ENCODE measurements at regions not wholly inside any gene's neighbourhood (a gene's known extent, or its start where the extent isn't known, plus 50 kb on each side); places are given as distances from the start of the nearest gene placed in this dataset.

DNA sequence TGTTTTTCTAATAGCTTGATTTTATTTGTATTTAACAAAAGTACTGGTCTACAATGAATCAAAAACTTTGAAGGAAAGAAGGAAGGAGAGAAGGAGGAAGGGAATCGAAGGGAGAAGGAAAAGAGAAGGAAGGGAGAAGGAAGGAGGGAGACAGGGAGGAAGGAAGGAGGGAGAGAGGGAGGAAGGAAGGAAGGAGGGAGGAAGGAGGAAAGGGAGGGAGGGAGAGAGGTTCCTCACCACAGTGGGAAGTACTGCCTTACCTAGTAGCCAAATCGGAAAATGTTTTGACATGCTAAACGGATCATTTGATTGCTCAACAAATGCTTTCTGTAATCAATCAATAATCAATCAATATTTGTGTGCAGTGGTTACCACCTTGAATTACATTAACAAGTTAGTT lies 225.8 kb upstream of the CELF2 start:
- Histone ChIP-seq H2AK9ac (replicated peaks; ENCODE audit: low read depth, low read length, poor library complexity) (no peak overlapping the region), H2BK120ac (ENCODE audit: low read depth, low read length) (peak overlapping the region; percentile 97), H2BK20ac (ENCODE audit: low read depth, low read length) (peak overlapping the region; percentile 93), H3K79me1 (ENCODE audit: low read depth in 1 of 2, low read length in 2 of 2) (no peaks in the 10 kb centered on the region), H3K9me1 (ENCODE audit: insufficient read depth, low read length) (no peaks in the 10 kb centered on the region; the same call in 1 of the 2 replicates), H2AK5ac (ENCODE audit: low read depth, low read length) (peak overlapping the region; percentile 99), H3K4me3 (ENCODE audit: insufficient read depth, low read depth, low read length) (no peak overlapping the region), H3K4ac (ENCODE audit: low read depth, low read length) (peak overlapping the region; percentile 95), H4K20me1 (ENCODE audit: insufficient read depth, low read length) (no peaks in the 10 kb centered on the region), H3K23ac (ENCODE audit: low read depth, low read length) (peak overlapping the region; percentile 82; the same call in 1 of the 2 replicates), H4K8ac (ENCODE audit: low read depth in 2 of 2, low read length in 2 of 2) (peak overlapping the region; percentile 56 to 88), H4K5ac (ENCODE audit: low read depth, low read length) (peak overlapping the region; percentile 94), H3K36me3 (ENCODE audit: control insufficient read depth, insufficient read depth, low read length) (no peaks in the 10 kb centered on the region), H3K27ac (ENCODE audit: insufficient read depth, low read length) (no peak overlapping the region), H3K14ac (replicated peaks; ENCODE audit: low read depth, low read length) (peak overlapping the region; percentile 84), H2BK5ac (ENCODE audit: low read depth, low read length, poor library complexity, severe bottlenecking) (peak overlapping the region; percentile 68), H3K9ac (ENCODE audit: low read depth, low read length) (no peak overlapping the region), H3K18ac (ENCODE audit: low read depth, low read length) (peak overlapping the region; percentile 94), H3K9me3 (ENCODE audit: control insufficient read depth, insufficient read depth, low read length) (no peaks in the 10 kb centered on the region), H3K4me1 (ENCODE audit: control insufficient read depth, insufficient read depth, low read length) (peaks cover 13% of the 10 kb centered on the region), H3K56ac (ENCODE audit: extremely low read depth, insufficient read depth, low read length) (no peak overlapping the region; the same call in 1 of the 2 replicates), H4K91ac (ENCODE audit: insufficient read depth, low read depth, low read length) (peak overlapping the region; percentile 88), H2BK15ac (ENCODE audit: low read depth, low read length) (peak overlapping the region; percentile 81), H3K27me3 (ENCODE audit: control insufficient read depth, insufficient read depth, low read length) (no peaks in the 10 kb centered on the region), H3K4me2 (ENCODE audit: low read depth, low read length) (no peak overlapping the region), H2AFZ (replicated peaks; ENCODE audit: low read length, poor library complexity) (no peak overlapping the region)
- DNase-seq (no peak), ATAC-seq (ENCODE audit: low read depth) (no peak)
- BruUV-seq (replicated peaks) = no TSS peak
- WGBS, 2 experiments (ENCODE audit: extremely low coverage in 2 of 2, insufficient read length in 1 of 2) = 100% methylated on average over 1 of the region's 3 CpGs; no CpG with 5 or more reads in 1 of the 2 experiments
- in situ Hi-C loops (cut with MboI; ENCODE audit: low sequenced_read_pairs) (no loop called here), dilution Hi-C loops (cut with HindIII; ENCODE audit: low sequenced_read_pairs, unreplicated experiment) (no loop called here), intact Hi-C loops (cut with micrococcal nuclease) (loop anchor here (5.0 to 10.0 kb wide), 2 partner anchors 245 to 1187 kb away; no protein-coding TSS in a partner anchor)
- ChIA-PET POLR2A (ENCODE audit: unreplicated experiment) (interaction anchor here (0.6 kb wide), 1 partner anchor 33 kb away, joined by 3 read pairs; no protein-coding TSS in a partner anchor), CTCF (interaction anchor here (0.6 kb wide), 1 partner anchor 1148 kb away, joined by 4 read pairs; no protein-coding TSS in a partner anchor)
- TF ChIP-seq NFE2L2 (IDR thresholded peaks at IDR 0.05; ENCODE audit: low read depth, low read length) = no peak
- no peak for TF ChIP-seq RAD21 (IDR thresholded peaks at IDR 0.05; ENCODE audit: low read length)
- no peak for TF ChIP-seq MAZ (IDR thresholded peaks at IDR 0.05; ENCODE audit: borderline replicate concordance, low read depth, low read length)
- no peak for TF ChIP-seq SMC3 (IDR thresholded peaks at IDR 0.05; ENCODE audit: low read depth, low read length)
- no peak for TF ChIP-seq RFX5 (IDR thresholded peaks at IDR 0.05; ENCODE audit: low read depth, low read length)
- TF ChIP-seq RCOR1 (IDR thresholded peaks at IDR 0.05; ENCODE audit: insufficient replicate concordance, low read length) = no peak
- TF ChIP-seq FOS (IDR thresholded peaks at IDR 0.05; ENCODE audit: low read depth, low read length) = no peak
- no peak for TF ChIP-seq POLR2A (IDR thresholded peaks at IDR 0.05; ENCODE audit: low read depth, low read length)
- TF ChIP-seq CEBPB (IDR thresholded peaks at IDR 0.05; ENCODE audit: low read depth, low read length) = no peak
- TF ChIP-seq, protein P1, sequence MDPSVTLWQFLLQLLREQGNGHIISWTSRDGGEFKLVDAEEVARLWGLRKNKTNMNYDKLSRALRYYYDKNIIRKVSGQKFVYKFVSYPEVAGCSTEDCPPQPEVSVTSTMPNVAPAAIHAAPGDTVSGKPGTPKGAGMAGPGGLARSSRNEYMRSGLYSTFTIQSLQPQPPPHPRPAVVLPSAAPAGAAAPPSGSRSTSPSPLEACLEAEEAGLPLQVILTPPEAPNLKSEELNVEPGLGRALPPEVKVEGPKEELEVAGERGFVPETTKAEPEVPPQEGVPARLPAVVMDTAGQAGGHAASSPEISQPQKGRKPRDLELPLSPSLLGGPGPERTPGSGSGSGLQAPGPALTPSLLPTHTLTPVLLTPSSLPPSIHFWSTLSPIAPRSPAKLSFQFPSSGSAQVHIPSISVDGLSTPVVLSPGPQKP (IDR thresholded peaks at IDR 0.05; ENCODE audit: borderline replicate concordance, low read depth, low read length) = no peak
- no peak for TF ChIP-seq BHLHE40 (IDR thresholded peaks at IDR 0.05; ENCODE audit: low read depth, low read length)
- no peak for TF ChIP-seq MAFK (IDR thresholded peaks at IDR 0.05; ENCODE audit: low read depth, low read length)
- TF ChIP-seq CHD1 (IDR thresholded peaks at IDR 0.05; ENCODE audit: low read depth, low read length) = no peak

Data from IMR-90 (cell line).